ENCODE measurements at regions not wholly inside any gene's neighbourhood (a gene's known extent, or its start where the extent isn't known, plus 50 kb on each side); places are given as distances from the start of the nearest gene placed in this dataset.

DNA sequence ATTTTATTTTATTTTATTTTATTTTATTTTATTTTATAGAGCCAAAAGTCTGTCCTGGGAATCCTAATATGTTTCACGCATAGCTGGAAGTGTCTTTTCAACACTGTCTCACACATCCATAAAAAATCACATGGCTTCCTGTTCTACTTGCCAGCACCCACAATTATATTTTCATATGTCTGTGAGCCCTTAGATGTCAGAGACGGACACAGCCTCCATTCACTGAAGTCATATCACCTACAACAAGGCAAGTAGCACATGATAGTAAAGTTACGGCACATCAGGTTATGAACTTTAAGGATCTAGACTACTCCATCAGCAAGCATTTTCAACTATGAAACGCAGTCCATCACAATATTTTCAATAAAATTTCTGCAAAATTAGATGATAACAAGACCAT lies 168.4 kb downstream of the ZIC4 start:
- TF ChIP-seq TCF12 (IDR thresholded peaks at IDR 0.05; ENCODE audit: low read depth, low read length) (no peak), YY1 (IDR thresholded peaks at IDR 0.05; ENCODE audit: low read depth, low read length) (no peak)
